ENCODE measurements at regions not wholly inside any gene's neighbourhood (a gene's known extent, or its start where the extent isn't known, plus 50 kb on each side); places are given as distances from the start of the nearest gene placed in this dataset.
A peak's percentile ranks its signal among the peaks of the same experiment; 100 is the strongest.

GRCh38 chr4:86481440-86481839 lies 112.7 kb upstream of the PTPN13 start:
- no peak overlapping the region for H3K27ac ChIP-seq (ENCODE audit: low read length)
- no peaks in the 10 kb centered on the region for H3K4me1 ChIP-seq (ENCODE audit: control insufficient read depth, insufficient read depth, low read length)
- ATAC-seq (no peak), DNase-seq (no peak)
- no peaks in the 10 kb centered on the region for H3K9me3 ChIP-seq (ENCODE audit: control insufficient read depth, low read length)
- no peaks in the 10 kb centered on the region for H3K27me3 ChIP-seq (ENCODE audit: control insufficient read depth, insufficient read depth)
- intact Hi-C loops (cut with DNase I), result no loop called here
- WGBS, result 78% methylated on average over 1 of the region's 1 CpG
- H3K4me3 ChIP-seq (ENCODE audit: low read length), result no peak overlapping the region

DNA sequence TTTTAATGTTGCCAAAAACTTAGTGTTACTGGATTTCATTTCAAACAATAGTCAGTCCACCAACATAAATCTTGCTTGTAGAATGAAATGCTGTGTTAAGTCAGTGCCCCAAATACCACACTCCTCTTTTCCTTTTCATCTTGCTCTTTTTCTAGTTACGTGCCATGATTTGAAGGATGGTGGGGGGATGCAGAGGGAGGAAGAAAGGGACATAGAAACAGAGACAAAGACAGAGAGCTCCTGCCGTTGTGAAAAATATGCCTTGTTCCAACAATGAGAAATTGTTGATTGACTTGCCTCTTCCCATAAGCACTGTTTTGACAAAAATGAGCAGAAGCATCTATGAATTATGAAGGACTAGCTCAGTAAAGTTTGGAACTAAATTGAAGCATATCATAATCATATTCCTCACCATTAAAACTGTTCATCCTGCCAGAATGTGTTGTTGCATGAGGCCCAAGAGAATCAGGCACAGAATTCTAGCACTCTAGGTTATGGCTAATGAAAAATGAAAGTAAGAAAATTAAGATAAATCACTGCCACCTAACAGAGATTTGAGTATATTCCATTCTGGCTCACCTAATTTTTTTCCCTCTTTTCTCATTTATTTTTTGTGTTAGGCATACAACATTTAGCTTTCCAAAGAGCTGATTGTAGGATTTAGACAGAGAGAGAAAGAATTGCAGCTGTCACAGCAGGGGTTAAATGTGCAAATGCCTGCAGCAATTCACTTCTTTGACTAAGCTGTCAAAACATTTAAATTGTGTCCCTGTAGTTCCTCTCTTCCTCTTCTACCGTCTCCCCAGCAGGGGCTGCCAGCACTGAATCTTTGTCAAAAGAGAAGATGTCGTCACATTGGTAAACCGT lies 111.6 kb upstream of the PTPN13 start:
- ATAC-seq (no peak), DNase-seq (no peak)
- H3K27ac ChIP-seq (ENCODE audit: low read length), result no peak overlapping the region
- 35% methylated on average over 5 of the region's 5 CpGs for WGBS
- intact Hi-C loops (cut with DNase I), result no loop called here
- H3K27me3 ChIP-seq (ENCODE audit: control insufficient read depth, insufficient read depth), result no peaks in the 10 kb centered on the region
- no peaks in the 10 kb centered on the region for H3K4me1 ChIP-seq (ENCODE audit: control insufficient read depth, insufficient read depth, low read length)
- H3K4me3 ChIP-seq (ENCODE audit: low read length), result peak overlapping the region; percentile 31
- H3K9me3 ChIP-seq (ENCODE audit: control insufficient read depth, low read length), result no peaks in the 10 kb centered on the region

- ATAC-seq (no peak), DNase-seq (no peak)
- 38% methylated on average over 2 of the region's 2 CpGs for WGBS
- Histone ChIP-seq H3K4me3 (ENCODE audit: low read length) (no peak overlapping the region), H3K27ac (ENCODE audit: low read length) (no peak overlapping the region), H3K9me3 (ENCODE audit: control insufficient read depth, low read length) (no peaks in the 10 kb centered on the region), H3K27me3 (ENCODE audit: control insufficient read depth, insufficient read depth) (no peaks in the 10 kb centered on the region), H3K4me1 (ENCODE audit: control insufficient read depth, insufficient read depth, low read length) (no peaks in the 10 kb centered on the region)
- intact Hi-C loops (cut with DNase I), result no loop called here
Measured at GRCh38 chr4:86483173-86483490, 111.0 kb upstream of the PTPN13 start.

DNA sequence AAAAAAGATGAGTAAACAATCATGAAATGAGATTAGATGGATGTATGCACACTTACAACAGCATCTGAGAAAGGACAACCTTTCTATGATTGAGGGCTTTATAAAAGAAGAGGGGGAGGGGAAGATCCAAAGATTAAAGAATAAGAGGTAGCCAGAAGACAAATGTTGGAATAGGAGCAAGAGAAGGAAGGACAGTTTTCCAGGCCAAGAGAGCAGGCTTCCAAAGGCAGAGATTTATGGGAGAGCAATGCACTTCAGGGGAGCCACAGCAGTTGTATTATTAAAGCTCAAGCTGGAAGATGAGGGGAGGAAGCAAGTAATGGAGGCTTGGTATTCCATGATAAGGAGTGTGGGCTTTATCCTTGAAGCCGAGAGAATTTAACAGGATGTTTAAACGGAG lies 110.3 kb upstream of the PTPN13 start:
- Histone ChIP-seq H3K4me3 (ENCODE audit: low read length) (no peak overlapping the region), H3K27ac (ENCODE audit: low read length) (no peak overlapping the region), H3K27me3 (ENCODE audit: control insufficient read depth, insufficient read depth) (no peaks in the 10 kb centered on the region), H3K9me3 (ENCODE audit: control insufficient read depth, low read length) (no peaks in the 10 kb centered on the region), H3K4me1 (ENCODE audit: control insufficient read depth, insufficient read depth, low read length) (no peaks in the 10 kb centered on the region)
- no peak for ATAC-seq
- no peak for DNase-seq
- intact Hi-C loops (cut with DNase I), result no loop called here
- WGBS, result 35% methylated on average over 2 of the region's 2 CpGs

DNA sequence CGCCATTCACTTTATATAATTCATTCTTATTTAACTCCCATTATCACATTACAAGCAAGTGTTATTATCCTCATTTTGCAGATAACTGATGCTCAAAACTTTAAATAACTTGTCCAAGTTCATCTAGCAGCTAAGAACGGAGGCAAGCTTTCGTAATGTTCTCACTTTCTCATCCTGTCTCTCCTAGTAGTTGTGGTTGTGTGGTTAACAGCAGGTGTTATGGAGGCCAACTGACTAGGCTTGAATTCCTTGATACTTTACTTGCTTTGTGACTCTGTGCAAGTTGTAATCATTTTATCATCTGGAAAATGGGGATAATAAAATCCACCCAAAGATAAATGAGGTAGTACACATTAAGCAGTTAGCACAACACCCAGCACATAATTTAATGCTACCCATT lies 109.9 kb upstream of the PTPN13 start:
- Histone ChIP-seq H3K27me3 (ENCODE audit: control insufficient read depth, insufficient read depth) (no peaks in the 10 kb centered on the region), H3K4me3 (ENCODE audit: low read length) (no peak overlapping the region), H3K4me1 (ENCODE audit: control insufficient read depth, insufficient read depth, low read length) (no peaks in the 10 kb centered on the region), H3K27ac (ENCODE audit: low read length) (no peak overlapping the region), H3K9me3 (ENCODE audit: control insufficient read depth, low read length) (no peaks in the 10 kb centered on the region)
- 80% methylated on average over 3 of the region's 3 CpGs for WGBS
- intact Hi-C loops (cut with DNase I), result no loop called here
- DNase-seq (no peak), ATAC-seq (no peak)

DNA sequence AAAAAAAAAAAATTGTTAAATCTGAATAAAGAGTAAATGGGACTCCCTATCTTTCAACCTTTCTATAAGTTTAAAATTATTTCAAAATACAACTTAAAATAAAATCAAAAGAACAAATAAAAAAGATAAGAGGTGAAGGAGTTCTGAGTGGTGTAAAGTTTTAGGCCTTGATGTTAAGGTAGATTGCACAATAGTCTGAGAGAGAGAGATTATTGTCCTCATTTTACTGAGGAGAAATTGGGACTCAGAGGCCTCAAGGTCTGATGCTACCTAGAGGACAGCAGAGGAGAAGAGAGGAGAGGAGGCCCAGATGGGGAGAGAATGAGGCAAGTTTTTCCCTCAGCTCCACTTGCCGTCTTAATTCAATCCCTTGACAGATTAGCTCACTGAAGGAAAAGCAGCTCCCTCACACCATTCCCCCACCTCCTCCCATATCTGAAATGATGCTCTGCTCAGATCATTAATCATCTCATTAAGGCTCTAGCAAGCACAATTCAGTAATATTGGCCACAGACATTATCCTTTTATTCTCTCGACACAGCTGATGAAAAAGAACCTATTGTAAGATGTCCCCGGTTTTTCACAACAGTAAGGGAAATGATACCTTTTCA lies 106.3 kb upstream of the PTPN13 start:
- WGBS, result 89% methylated on average over 3 of the region's 3 CpGs
- H3K4me3 ChIP-seq (ENCODE audit: low read length), result no peak overlapping the region
- ATAC-seq, result no peak

DNA sequence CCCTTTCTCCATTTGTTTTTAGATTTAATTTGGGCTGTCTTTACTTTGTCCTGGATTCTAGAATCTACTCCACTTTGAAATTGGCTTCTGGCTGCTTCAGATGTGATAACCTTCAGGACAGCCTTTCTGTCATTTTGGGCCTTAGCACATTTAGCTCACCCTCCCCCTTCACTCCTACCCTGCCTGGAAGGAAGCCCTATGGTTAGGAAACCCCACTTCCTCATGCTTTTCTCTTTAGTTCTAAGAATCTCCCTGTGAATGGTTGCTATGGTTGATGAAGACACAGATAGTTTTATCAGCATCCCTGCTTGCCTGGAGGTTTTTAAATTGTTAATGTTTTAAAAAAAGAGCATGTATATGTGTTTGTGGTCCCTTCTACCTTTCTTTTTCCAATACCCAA lies 100.7 kb upstream of the PTPN13 start:
- no peak overlapping the region for H3K27ac ChIP-seq (ENCODE audit: low read length)
- H3K27me3 ChIP-seq (ENCODE audit: control insufficient read depth, insufficient read depth), result no peaks in the 10 kb centered on the region
- no peaks in the 10 kb centered on the region for H3K9me3 ChIP-seq (ENCODE audit: control insufficient read depth, low read length)
- intact Hi-C loops (cut with DNase I), result no loop called here
- peak; percentile 43 to 56 for ATAC-seq
- H3K4me3 ChIP-seq (ENCODE audit: low read length), result no peak overlapping the region
- H3K4me1 ChIP-seq (ENCODE audit: control insufficient read depth, insufficient read depth, low read length), result peaks cover 9% of the 10 kb centered on the region
- no peak for DNase-seq

More for the DNA sequence above, 106.3 kb upstream of the PTPN13 start:
- intact Hi-C loops (cut with DNase I), result no loop called here
- Histone ChIP-seq H3K27me3 (ENCODE audit: control insufficient read depth, insufficient read depth) (no peaks in the 10 kb centered on the region), H3K4me1 (ENCODE audit: control insufficient read depth, insufficient read depth, low read length) (no peaks in the 10 kb centered on the region), H3K27ac (ENCODE audit: low read length) (no peak overlapping the region), H3K9me3 (ENCODE audit: control insufficient read depth, low read length) (no peaks in the 10 kb centered on the region)
- DNase-seq, result no peak

DNA sequence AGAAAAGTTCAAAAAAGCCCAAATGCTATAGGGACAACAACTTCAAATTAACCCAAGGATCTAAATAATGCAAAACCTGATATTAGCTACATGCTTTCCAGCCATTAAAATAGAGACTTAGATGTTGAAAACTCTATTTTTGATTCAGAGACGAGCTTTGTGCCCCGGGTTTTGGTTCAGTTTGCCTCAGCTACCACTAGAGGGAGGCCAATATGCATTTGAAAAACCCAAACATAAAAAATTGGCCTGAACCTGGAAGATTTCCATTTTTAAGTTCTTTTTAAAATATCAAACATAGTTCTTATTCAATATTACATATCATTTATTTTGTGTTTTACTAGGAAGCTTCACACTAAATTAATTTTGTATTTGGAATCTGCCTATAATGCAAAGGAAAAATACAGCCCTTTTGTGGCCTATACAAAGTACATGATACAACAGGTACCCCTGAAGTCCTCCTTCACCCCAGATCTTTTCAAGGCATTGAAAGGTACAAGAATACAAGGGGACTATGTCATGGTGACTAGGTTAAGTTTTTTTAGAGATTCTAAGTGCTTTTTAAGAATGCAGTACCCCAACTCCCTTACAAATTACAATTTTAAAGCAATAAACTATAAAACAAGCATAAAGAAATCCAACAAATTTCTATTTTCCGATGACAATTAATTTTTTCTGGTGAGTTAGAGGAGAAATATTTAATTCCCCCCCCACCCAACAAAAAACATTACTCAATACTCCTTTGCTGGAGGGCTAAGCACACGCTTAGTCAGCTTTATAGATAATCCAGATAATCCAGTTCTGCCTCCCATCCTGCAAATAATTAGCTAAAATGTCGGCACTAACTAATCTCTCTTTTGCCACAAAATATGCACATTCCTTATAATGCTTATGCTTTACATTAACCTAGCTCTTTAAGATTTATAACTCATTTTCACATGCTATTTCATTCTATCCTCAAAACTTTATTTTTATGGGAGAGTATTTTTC lies 97.7 kb upstream of the PTPN13 start:
- intact Hi-C loops (cut with DNase I), result loop anchor here (2.0 to 5.0 kb wide), 3 partner anchors 398 to 401 kb away; no protein-coding TSS in a partner anchor
- Histone ChIP-seq H3K27me3 (ENCODE audit: control insufficient read depth, insufficient read depth) (no peaks in the 10 kb centered on the region), H3K4me3 (ENCODE audit: low read length) (no peak overlapping the region), H3K9me3 (ENCODE audit: control insufficient read depth, low read length) (no peaks in the 10 kb centered on the region), H3K27ac (ENCODE audit: low read length) (no peak overlapping the region), H3K4me1 (ENCODE audit: control insufficient read depth, insufficient read depth, low read length) (peaks cover 9% of the 10 kb centered on the region)
- no peak for ATAC-seq
- peak in 2 of 3 donors; percentile 17 to 58 for DNase-seq
- 40% methylated on average over 5 of the region's 5 CpGs for WGBS

DNA sequence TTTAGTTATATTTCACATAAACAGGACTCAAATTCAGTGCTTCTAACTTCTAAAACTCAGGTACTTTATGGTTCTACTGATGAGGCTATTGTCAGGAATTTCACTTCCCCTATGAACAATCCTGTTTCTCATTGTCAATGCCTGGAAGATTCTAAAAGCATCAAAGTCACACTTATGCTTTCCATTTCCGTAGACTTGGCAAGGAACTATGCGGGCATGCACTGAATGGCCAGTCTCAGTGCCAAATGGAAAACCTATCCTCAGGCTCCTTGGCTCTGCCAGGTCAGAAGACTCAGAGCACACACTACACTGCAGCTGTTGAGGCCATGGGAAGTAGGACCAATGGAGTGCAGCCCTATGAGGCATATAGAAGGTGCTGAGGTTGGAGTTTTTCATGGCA lies 97.0 kb upstream of the PTPN13 start:
- Histone ChIP-seq H3K27me3 (ENCODE audit: control insufficient read depth, insufficient read depth) (no peaks in the 10 kb centered on the region), H3K4me1 (ENCODE audit: control insufficient read depth, insufficient read depth, low read length) (peaks cover 9% of the 10 kb centered on the region), H3K27ac (ENCODE audit: low read length) (no peak overlapping the region), H3K9me3 (ENCODE audit: control insufficient read depth, low read length) (no peaks in the 10 kb centered on the region), H3K4me3 (ENCODE audit: low read length) (no peak overlapping the region)
- intact Hi-C loops (cut with DNase I), result loop anchor here (2.0 to 5.0 kb wide), 3 partner anchors 398 to 400 kb away; no protein-coding TSS in a partner anchor
- DNase-seq, result no peak
- 50% methylated on average over 2 of the region's 2 CpGs for WGBS
- ATAC-seq, result peak; percentile 24 to 49

- DNase-seq, result peak; percentile 36 to 66 (median 42)
- intact Hi-C loops (cut with DNase I), result loop anchor here (2.0 to 5.0 kb wide), 3 partner anchors 397 to 399 kb away; no protein-coding TSS in a partner anchor
- no peaks in the 10 kb centered on the region for H3K9me3 ChIP-seq (ENCODE audit: control insufficient read depth, low read length)
- WGBS, result 20% methylated on average over 5 of the region's 5 CpGs
- no peaks in the 10 kb centered on the region for H3K27me3 ChIP-seq (ENCODE audit: control insufficient read depth, insufficient read depth)
- H3K27ac ChIP-seq (ENCODE audit: low read length), result no peak overlapping the region
- H3K4me3 ChIP-seq (ENCODE audit: low read length), result no peak overlapping the region
- peaks cover 9% of the 10 kb centered on the region for H3K4me1 ChIP-seq (ENCODE audit: control insufficient read depth, insufficient read depth, low read length)
- peak; percentile 88 to 91 for ATAC-seq
Measured at GRCh38 chr4:86497980-86498862, 95.9 kb upstream of the PTPN13 start.
